ENCODE measurements at regions not wholly inside any gene's neighbourhood (a gene's known extent, or its start where the extent isn't known, plus 50 kb on each side); places are given as distances from the start of the nearest gene placed in this dataset.

GRCh38 chr4:30462445-30463090 lies 257.6 kb upstream of the PCDH7 start:
- Histone ChIP-seq H4K20me1 (ENCODE audit: insufficient read depth, low read length) (no peaks in the 10 kb centered on the region), H2AFZ (ENCODE audit: low read length) (no peak overlapping the region), H3K4me3 (ENCODE audit: low read depth, low read length, poor library complexity, severe bottlenecking) (no peak overlapping the region), H3K79me2 (ENCODE audit: insufficient read depth, low read depth, low read length) (no peaks in the 10 kb centered on the region), H3K4me2 (ENCODE audit: low read length) (no peak overlapping the region), H3K36me3 (ENCODE audit: insufficient read depth, low read length) (no peaks in the 10 kb centered on the region), H3K4me1 (ENCODE audit: insufficient read depth, low read length, poor library complexity, severe bottlenecking) (no peaks in the 10 kb centered on the region), H3K9me3 (ENCODE audit: low read length) (no peaks in the 10 kb centered on the region), H3K9me2 (ENCODE audit: insufficient read depth, low read length) (no peaks in the 10 kb centered on the region), H3K27ac (ENCODE audit: low read depth, low read length, poor library complexity, severe bottlenecking) (no peak overlapping the region)
- ChIA-PET POLR2A (interaction anchor here (0.8 kb wide), 1 partner anchor 9 kb away, joined by 3 read pairs; no protein-coding TSS in a partner anchor), CTCF (ENCODE audit: unreplicated experiment) (no interaction called here)
- no peak for DNase-seq (ENCODE audit: low spot score)
- intact Hi-C loops (cut with micrococcal nuclease; ENCODE audit: unreplicated experiment) = no loop called here
- TF ChIP-seq CTCF (conservative IDR thresholded peaks at IDR 0.05; ENCODE audit: low read length) (no peak), EZH2phosphoT487 (IDR thresholded peaks at IDR 0.05; ENCODE audit: borderline replicate concordance, low read depth, low read length) (no peak)
- BruUV-seq (replicated peaks) = no TSS peak

- no peak overlapping the region for H3K4me2 ChIP-seq (ENCODE audit: low read length)
- H3K9me3 ChIP-seq (ENCODE audit: low read length) = no peaks in the 10 kb centered on the region
- H3K9me2 ChIP-seq (ENCODE audit: insufficient read depth, low read length) = no peaks in the 10 kb centered on the region
- no TSS peak for BruUV-seq (replicated peaks)
- ChIA-PET POLR2A (no interaction called here), CTCF (ENCODE audit: unreplicated experiment) (no interaction called here)
- no peak overlapping the region for H2AFZ ChIP-seq (ENCODE audit: low read length)
- no peak overlapping the region for H3K4me3 ChIP-seq (ENCODE audit: low read depth, low read length, poor library complexity, severe bottlenecking)
- H3K36me3 ChIP-seq (ENCODE audit: insufficient read depth, low read length) = no peaks in the 10 kb centered on the region
- H3K79me2 ChIP-seq (ENCODE audit: insufficient read depth, low read depth, low read length) = no peaks in the 10 kb centered on the region
- no peaks in the 10 kb centered on the region for H4K20me1 ChIP-seq (ENCODE audit: insufficient read depth, low read length)
- TF ChIP-seq EZH2phosphoT487 (IDR thresholded peaks at IDR 0.05; ENCODE audit: borderline replicate concordance, low read depth, low read length) (no peak), CTCF (conservative IDR thresholded peaks at IDR 0.05; ENCODE audit: low read length) (no peak)
- no peaks in the 10 kb centered on the region for H3K4me1 ChIP-seq (ENCODE audit: insufficient read depth, low read length, poor library complexity, severe bottlenecking)
- intact Hi-C loops (cut with micrococcal nuclease; ENCODE audit: unreplicated experiment) = no loop called here
- DNase-seq (ENCODE audit: low spot score) = no peak
- no peak overlapping the region for H3K27ac ChIP-seq (ENCODE audit: low read depth, low read length, poor library complexity, severe bottlenecking)
Observed at GRCh38 chr4:30471861-30472260, 248.3 kb upstream of the PCDH7 start.

- Histone ChIP-seq H3K4me3 (ENCODE audit: low read depth, low read length, poor library complexity, severe bottlenecking) (no peak overlapping the region), H3K9me2 (ENCODE audit: insufficient read depth, low read length) (no peaks in the 10 kb centered on the region), H3K79me2 (ENCODE audit: insufficient read depth, low read depth, low read length) (no peaks in the 10 kb centered on the region), H3K4me1 (ENCODE audit: insufficient read depth, low read length, poor library complexity, severe bottlenecking) (no peaks in the 10 kb centered on the region), H4K20me1 (ENCODE audit: insufficient read depth, low read length) (no peaks in the 10 kb centered on the region), H3K36me3 (ENCODE audit: insufficient read depth, low read length) (no peaks in the 10 kb centered on the region), H3K9me3 (ENCODE audit: low read length) (no peaks in the 10 kb centered on the region), H3K4me2 (ENCODE audit: low read length) (no peak overlapping the region), H3K27ac (ENCODE audit: low read depth, low read length, poor library complexity, severe bottlenecking) (no peak overlapping the region), H2AFZ (ENCODE audit: low read length) (no peak overlapping the region)
- intact Hi-C loops (cut with micrococcal nuclease; ENCODE audit: unreplicated experiment) = no loop called here
- DNase-seq (ENCODE audit: low spot score) = no peak
- ChIA-PET CTCF (ENCODE audit: unreplicated experiment) (no interaction called here), POLR2A (no interaction called here)
- BruUV-seq (replicated peaks) = no TSS peak
- no peak for TF ChIP-seq CTCF (conservative IDR thresholded peaks at IDR 0.05; ENCODE audit: low read length)
- TF ChIP-seq EZH2phosphoT487 (IDR thresholded peaks at IDR 0.05; ENCODE audit: borderline replicate concordance, low read depth, low read length) = no peak
Observed at GRCh38 chr4:30473225-30473624, 246.9 kb upstream of the PCDH7 start.
